ENCODE measurements at regions not wholly inside any gene's neighbourhood (a gene's known extent, or its start where the extent isn't known, plus 50 kb on each side); places are given as distances from the start of the nearest gene placed in this dataset.

GRCh38 chr6:145055567-145055966 is 679.8 kb downstream of the EPM2A start:
- TF ChIP-seq, protein P1, sequence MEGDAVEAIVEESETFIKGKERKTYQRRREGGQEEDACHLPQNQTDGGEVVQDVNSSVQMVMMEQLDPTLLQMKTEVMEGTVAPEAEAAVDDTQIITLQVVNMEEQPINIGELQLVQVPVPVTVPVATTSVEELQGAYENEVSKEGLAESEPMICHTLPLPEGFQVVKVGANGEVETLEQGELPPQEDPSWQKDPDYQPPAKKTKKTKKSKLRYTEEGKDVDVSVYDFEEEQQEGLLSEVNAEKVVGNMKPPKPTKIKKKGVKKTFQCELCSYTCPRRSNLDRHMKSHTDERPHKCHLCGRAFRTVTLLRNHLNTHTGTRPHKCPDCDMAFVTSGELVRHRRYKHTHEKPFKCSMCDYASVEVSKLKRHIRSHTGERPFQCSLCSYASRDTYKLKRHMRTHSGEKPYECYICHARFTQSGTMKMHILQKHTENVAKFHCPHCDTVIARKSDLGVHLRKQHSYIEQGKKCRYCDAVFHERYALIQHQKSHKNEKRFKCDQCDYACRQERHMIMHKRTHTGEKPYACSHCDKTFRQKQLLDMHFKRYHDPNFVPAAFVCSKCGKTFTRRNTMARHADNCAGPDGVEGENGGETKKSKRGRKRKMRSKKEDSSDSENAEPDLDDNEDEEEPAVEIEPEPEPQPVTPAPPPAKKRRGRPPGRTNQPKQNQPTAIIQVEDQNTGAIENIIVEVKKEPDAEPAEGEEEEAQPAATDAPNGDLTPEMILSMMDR (IDR thresholded peaks at IDR 0.05; ENCODE audit: low read depth, low read length): no peak
- Histone ChIP-seq H3K27me3 (ENCODE audit: control insufficient read depth, insufficient read depth, low read length) (no peaks in the 10 kb centered on the region), H3K9me3 (ENCODE audit: control insufficient read depth, insufficient read depth, low read length) (no peaks in the 10 kb centered on the region), H3K27ac (ENCODE audit: low read depth, low read length) (no peak overlapping the region), H3K4me3 (ENCODE audit: low read depth, low read length) (no peak overlapping the region)
- DNase-seq (ENCODE audit: low read depth, low spot score): no peak
- ChIA-PET POLR2A (no interaction called here), CTCF (no interaction called here)

- no peak for DNase-seq (ENCODE audit: low read depth, low spot score)
- TF ChIP-seq, protein P1 (IDR thresholded peaks at IDR 0.05; ENCODE audit: low read depth, low read length): no peak
- Histone ChIP-seq H3K9me3 (ENCODE audit: control insufficient read depth, insufficient read depth, low read length) (no peaks in the 10 kb centered on the region), H3K4me3 (ENCODE audit: low read depth, low read length) (no peak overlapping the region), H3K27ac (ENCODE audit: low read depth, low read length) (no peak overlapping the region), H3K27me3 (ENCODE audit: control insufficient read depth, insufficient read depth, low read length) (no peaks in the 10 kb centered on the region)
- ChIA-PET POLR2A (no interaction called here), CTCF (no interaction called here)
Observed at GRCh38 chr6:145060714-145061113, 674.6 kb downstream of the EPM2A start.

- no peaks in the 10 kb centered on the region for H3K9me3 ChIP-seq (ENCODE audit: control insufficient read depth, insufficient read depth, low read length)
- TF ChIP-seq, protein P1 (IDR thresholded peaks at IDR 0.05; ENCODE audit: low read depth, low read length): no peak
- no peak overlapping the region for H3K27ac ChIP-seq (ENCODE audit: low read depth, low read length)
- no peak overlapping the region for H3K4me3 ChIP-seq (ENCODE audit: low read depth, low read length)
- H3K27me3 ChIP-seq (ENCODE audit: control insufficient read depth, insufficient read depth, low read length): no peaks in the 10 kb centered on the region
- CTCF ChIA-PET: no interaction called here
- DNase-seq (ENCODE audit: low read depth, low spot score): no peak
- POLR2A ChIA-PET: no interaction called here
Observed at GRCh38 chr6:145063091-145063490, 672.2 kb downstream of the EPM2A start.

DNA sequence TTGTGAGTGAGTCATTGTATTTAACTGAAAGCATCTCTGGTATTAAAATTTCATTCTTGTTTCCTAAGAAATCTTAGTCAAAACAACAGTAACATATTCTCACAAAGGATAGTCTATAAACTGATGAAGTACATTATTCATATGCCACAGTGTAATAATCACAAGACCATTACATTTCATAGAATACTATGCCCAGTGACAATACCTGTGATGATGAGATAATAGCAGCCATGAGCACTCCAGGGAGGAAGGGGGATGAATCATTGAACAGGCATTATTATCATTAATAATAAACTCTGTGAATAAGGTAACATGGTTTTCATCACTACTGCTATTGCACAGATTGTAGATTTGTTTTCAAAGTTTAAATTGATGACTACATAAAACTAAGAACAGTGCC is 667.9 kb downstream of the EPM2A start:
- ChIA-PET POLR2A (no interaction called here), CTCF (no interaction called here)
- DNase-seq (ENCODE audit: low read depth, low spot score): no peak
- TF ChIP-seq, protein P1 (IDR thresholded peaks at IDR 0.05; ENCODE audit: low read depth, low read length): no peak
- Histone ChIP-seq H3K27me3 (ENCODE audit: control insufficient read depth, insufficient read depth, low read length) (no peaks in the 10 kb centered on the region), H3K4me3 (ENCODE audit: low read depth, low read length) (no peak overlapping the region), H3K9me3 (ENCODE audit: control insufficient read depth, insufficient read depth, low read length) (no peaks in the 10 kb centered on the region), H3K27ac (ENCODE audit: low read depth, low read length) (no peak overlapping the region)

DNA sequence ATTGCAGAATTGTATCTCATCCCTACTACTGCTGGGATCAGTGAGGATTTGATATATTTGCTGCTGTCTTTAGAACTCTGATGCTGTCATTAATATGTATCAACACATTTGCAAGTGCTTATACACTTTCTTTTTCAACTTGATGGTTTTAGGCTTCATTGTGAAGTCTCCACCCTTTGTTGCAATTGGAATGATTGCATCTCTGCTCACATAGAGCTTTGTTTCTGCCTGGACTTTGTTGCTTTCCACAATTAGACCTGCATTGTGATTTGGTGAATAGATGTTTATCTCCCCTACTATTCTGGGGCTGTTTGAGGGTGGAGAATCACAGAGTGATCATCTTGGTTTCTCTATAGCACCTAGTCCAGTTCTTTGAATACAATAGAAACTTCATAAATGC is 666.7 kb downstream of the EPM2A start:
- Histone ChIP-seq H3K27ac (ENCODE audit: low read depth, low read length) (no peak overlapping the region), H3K27me3 (ENCODE audit: control insufficient read depth, insufficient read depth, low read length) (no peaks in the 10 kb centered on the region), H3K9me3 (ENCODE audit: control insufficient read depth, insufficient read depth, low read length) (no peaks in the 10 kb centered on the region), H3K4me3 (ENCODE audit: low read depth, low read length) (no peak overlapping the region)
- ChIA-PET POLR2A (no interaction called here), CTCF (no interaction called here)
- no peak for DNase-seq (ENCODE audit: low read depth, low spot score)
- TF ChIP-seq, protein P1 (IDR thresholded peaks at IDR 0.05; ENCODE audit: low read depth, low read length): no peak

All from AG04450 (cell line).